Esophagus squamous epithelium (tissue), 4 donors: ENCODE measurements at regions not wholly inside any gene's neighbourhood (a gene's known extent, or its start where the extent isn't known, plus 50 kb on each side); places are given as distances from the start of the nearest gene placed in this dataset.

Source experiments
- CTCF ChIP-seq, 6 experiments: fragments of 450-650 bp in 4 of 6; fragments of 200-600 bp in 2 of 6; sonication (generic) in 2 of 6; IDR thresholded peaks; one replicate each; pipeline ENCODE4 v1.5.1; 2016 to 2019; ENCODE audit warnings: antibody characterized with exemption in 6 of 6, mild to moderate bottlenecking in 4 of 6, moderate library complexity in 4 of 6
- POLR2A ChIP-seq, 4 donors: fragments of 450-650 bp; IDR thresholded peaks; one replicate each; pipeline ENCODE4 v1.6.1; 2017; ENCODE audit warnings: antibody characterized with exemption in 4 of 4, mild to moderate bottlenecking in 4 of 4, moderate library complexity in 3 of 4

GRCh38 chr3:88668180-88668579, 439.2 kb upstream of the EPHA3 start:
- no peak for TF ChIP-seq CTCF (IDR thresholded peaks at IDR 0.05)
- no peak for TF ChIP-seq POLR2A (IDR thresholded peaks at IDR 0.05)
